ENCODE measurements at regions not wholly inside any gene's neighbourhood (a gene's known extent, or its start where the extent isn't known, plus 50 kb on each side); places are given as distances from the start of the nearest gene placed in this dataset.

- H3K4me3 ChIP-seq (ENCODE audit: low read length) = no peak overlapping the region
- no peaks in the 10 kb centered on the region for H3K4me1 ChIP-seq (ENCODE audit: insufficient read depth, low read length)
- no peaks in the 10 kb centered on the region for H3K27me3 ChIP-seq (ENCODE audit: insufficient read depth, low read length)
- H2AFZ ChIP-seq (ENCODE audit: low read depth, low read length) = no peak overlapping the region
- H3K9me3 ChIP-seq (ENCODE audit: low read length) = no peaks in the 10 kb centered on the region
- H3K36me3 ChIP-seq (ENCODE audit: insufficient read depth, low read length) = no peaks in the 10 kb centered on the region
Measured at GRCh38 chr10:129258283-129258923, 208.6 kb upstream of the MGMT start.

- Histone ChIP-seq H3K36me3 (ENCODE audit: insufficient read depth, low read length) (no peaks in the 10 kb centered on the region), H3K4me1 (ENCODE audit: insufficient read depth, low read length) (no peaks in the 10 kb centered on the region), H2AFZ (ENCODE audit: low read depth, low read length) (no peak overlapping the region), H3K9me3 (ENCODE audit: low read length) (no peaks in the 10 kb centered on the region), H3K27me3 (ENCODE audit: insufficient read depth, low read length) (no peaks in the 10 kb centered on the region), H3K4me3 (ENCODE audit: low read length) (no peak overlapping the region)
Measured at GRCh38 chr10:129259128-129259815, 207.8 kb upstream of the MGMT start.

- Histone ChIP-seq H3K36me3 (ENCODE audit: insufficient read depth, low read length) (no peaks in the 10 kb centered on the region), H3K4me1 (ENCODE audit: insufficient read depth, low read length) (no peaks in the 10 kb centered on the region), H3K4me3 (ENCODE audit: low read length) (no peak overlapping the region), H3K27me3 (ENCODE audit: insufficient read depth, low read length) (no peaks in the 10 kb centered on the region), H2AFZ (ENCODE audit: low read depth, low read length) (no peak overlapping the region), H3K9me3 (ENCODE audit: low read length) (no peaks in the 10 kb centered on the region)
Measured at GRCh38 chr10:129272176-129272575, 194.9 kb upstream of the MGMT start.

GRCh38 chr10:129272866-129273650 is 194.0 kb upstream of the MGMT start:
- Histone ChIP-seq H3K4me3 (ENCODE audit: low read length) (no peak overlapping the region), H3K4me1 (ENCODE audit: insufficient read depth, low read length) (no peaks in the 10 kb centered on the region), H3K36me3 (ENCODE audit: insufficient read depth, low read length) (no peaks in the 10 kb centered on the region), H3K9me3 (ENCODE audit: low read length) (no peaks in the 10 kb centered on the region), H2AFZ (ENCODE audit: low read depth, low read length) (no peak overlapping the region), H3K27me3 (ENCODE audit: insufficient read depth, low read length) (no peaks in the 10 kb centered on the region)

- Histone ChIP-seq H3K27me3 (ENCODE audit: insufficient read depth, low read length) (no peaks in the 10 kb centered on the region), H3K4me3 (ENCODE audit: low read length) (no peak overlapping the region), H3K36me3 (ENCODE audit: insufficient read depth, low read length) (no peaks in the 10 kb centered on the region), H2AFZ (ENCODE audit: low read depth, low read length) (no peak overlapping the region), H3K9me3 (ENCODE audit: low read length) (no peaks in the 10 kb centered on the region), H3K4me1 (ENCODE audit: insufficient read depth, low read length) (no peaks in the 10 kb centered on the region)
Measured at GRCh38 chr10:129273860-129274259, 193.2 kb upstream of the MGMT start.

GRCh38 chr10:129274748-129275474 is 192.1 kb upstream of the MGMT start:
- Histone ChIP-seq H3K9me3 (ENCODE audit: low read length) (no peaks in the 10 kb centered on the region), H3K4me1 (ENCODE audit: insufficient read depth, low read length) (no peaks in the 10 kb centered on the region), H2AFZ (ENCODE audit: low read depth, low read length) (no peak overlapping the region), H3K27me3 (ENCODE audit: insufficient read depth, low read length) (no peaks in the 10 kb centered on the region), H3K36me3 (ENCODE audit: insufficient read depth, low read length) (no peaks in the 10 kb centered on the region), H3K4me3 (ENCODE audit: low read length) (no peak overlapping the region)

GRCh38 chr10:129275886-129276285 is 191.2 kb upstream of the MGMT start:
- H3K9me3 ChIP-seq (ENCODE audit: low read length) = no peaks in the 10 kb centered on the region
- H3K4me1 ChIP-seq (ENCODE audit: insufficient read depth, low read length) = no peaks in the 10 kb centered on the region
- H3K27me3 ChIP-seq (ENCODE audit: insufficient read depth, low read length) = no peaks in the 10 kb centered on the region
- H2AFZ ChIP-seq (ENCODE audit: low read depth, low read length) = no peak overlapping the region
- no peak overlapping the region for H3K4me3 ChIP-seq (ENCODE audit: low read length)
- no peaks in the 10 kb centered on the region for H3K36me3 ChIP-seq (ENCODE audit: insufficient read depth, low read length)

GRCh38 chr10:129277084-129277483 is 190.0 kb upstream of the MGMT start:
- H3K4me1 ChIP-seq (ENCODE audit: insufficient read depth, low read length) = no peaks in the 10 kb centered on the region
- H3K27me3 ChIP-seq (ENCODE audit: insufficient read depth, low read length) = no peaks in the 10 kb centered on the region
- H3K36me3 ChIP-seq (ENCODE audit: insufficient read depth, low read length) = no peaks in the 10 kb centered on the region
- no peak overlapping the region for H3K4me3 ChIP-seq (ENCODE audit: low read length)
- no peaks in the 10 kb centered on the region for H3K9me3 ChIP-seq (ENCODE audit: low read length)
- no peak overlapping the region for H2AFZ ChIP-seq (ENCODE audit: low read depth, low read length)

- Histone ChIP-seq H3K4me1 (ENCODE audit: insufficient read depth, low read length) (no peaks in the 10 kb centered on the region), H3K4me3 (ENCODE audit: low read length) (no peak overlapping the region), H3K9me3 (ENCODE audit: low read length) (no peaks in the 10 kb centered on the region), H3K27me3 (ENCODE audit: insufficient read depth, low read length) (no peaks in the 10 kb centered on the region), H3K36me3 (ENCODE audit: insufficient read depth, low read length) (no peaks in the 10 kb centered on the region), H2AFZ (ENCODE audit: low read depth, low read length) (no peak overlapping the region)
Measured at GRCh38 chr10:129277841-129278240, 189.2 kb upstream of the MGMT start.

GRCh38 chr10:129278686-129279085 is 188.4 kb upstream of the MGMT start:
- H3K4me3 ChIP-seq (ENCODE audit: low read length) = no peak overlapping the region
- H3K36me3 ChIP-seq (ENCODE audit: insufficient read depth, low read length) = no peaks in the 10 kb centered on the region
- no peaks in the 10 kb centered on the region for H3K4me1 ChIP-seq (ENCODE audit: insufficient read depth, low read length)
- H3K27me3 ChIP-seq (ENCODE audit: insufficient read depth, low read length) = no peaks in the 10 kb centered on the region
- H2AFZ ChIP-seq (ENCODE audit: low read depth, low read length) = no peak overlapping the region
- no peaks in the 10 kb centered on the region for H3K9me3 ChIP-seq (ENCODE audit: low read length)

GRCh38 chr10:129279446-129280154 is 187.4 kb upstream of the MGMT start:
- Histone ChIP-seq H3K4me1 (ENCODE audit: insufficient read depth, low read length) (no peaks in the 10 kb centered on the region), H2AFZ (ENCODE audit: low read depth, low read length) (no peak overlapping the region), H3K36me3 (ENCODE audit: insufficient read depth, low read length) (no peaks in the 10 kb centered on the region), H3K27me3 (ENCODE audit: insufficient read depth, low read length) (no peaks in the 10 kb centered on the region), H3K4me3 (ENCODE audit: low read length) (no peak overlapping the region), H3K9me3 (ENCODE audit: low read length) (no peaks in the 10 kb centered on the region)

- no peaks in the 10 kb centered on the region for H3K9me3 ChIP-seq (ENCODE audit: low read length)
- H3K4me3 ChIP-seq (ENCODE audit: low read length) = no peak overlapping the region
- H3K27me3 ChIP-seq (ENCODE audit: insufficient read depth, low read length) = no peaks in the 10 kb centered on the region
- H3K36me3 ChIP-seq (ENCODE audit: insufficient read depth, low read length) = no peaks in the 10 kb centered on the region
- H2AFZ ChIP-seq (ENCODE audit: low read depth, low read length) = no peak overlapping the region
- H3K4me1 ChIP-seq (ENCODE audit: insufficient read depth, low read length) = no peaks in the 10 kb centered on the region
Measured at GRCh38 chr10:129280155-129280502, 186.9 kb upstream of the MGMT start.
